ENCODE measurements at regions not wholly inside any gene's neighbourhood (a gene's known extent, or its start where the extent isn't known, plus 50 kb on each side); places are given as distances from the start of the nearest gene placed in this dataset.

DNA sequence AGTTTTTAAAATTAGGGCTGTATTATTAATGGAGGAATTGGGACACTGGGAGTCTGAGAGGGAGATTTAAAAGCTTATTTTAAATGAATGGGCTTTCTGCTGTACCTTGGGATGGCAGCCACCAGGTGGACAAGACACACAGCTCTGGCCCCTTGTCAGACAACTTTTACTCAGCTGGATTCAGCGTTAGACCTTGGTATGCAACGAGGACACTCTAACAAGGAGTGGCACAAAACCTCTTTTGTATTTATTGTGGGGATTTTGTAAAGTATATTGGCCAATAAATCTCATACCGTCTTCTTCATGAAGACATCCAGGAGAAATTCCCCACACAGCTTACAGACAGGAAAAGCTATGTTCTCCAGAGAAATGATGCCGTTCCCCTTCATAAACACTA lies 105.7 kb downstream of the LCA5 start:
- no peak overlapping the region for H3K27ac Mint-ChIP-seq
- peak; percentile 85 for ATAC-seq

DNA sequence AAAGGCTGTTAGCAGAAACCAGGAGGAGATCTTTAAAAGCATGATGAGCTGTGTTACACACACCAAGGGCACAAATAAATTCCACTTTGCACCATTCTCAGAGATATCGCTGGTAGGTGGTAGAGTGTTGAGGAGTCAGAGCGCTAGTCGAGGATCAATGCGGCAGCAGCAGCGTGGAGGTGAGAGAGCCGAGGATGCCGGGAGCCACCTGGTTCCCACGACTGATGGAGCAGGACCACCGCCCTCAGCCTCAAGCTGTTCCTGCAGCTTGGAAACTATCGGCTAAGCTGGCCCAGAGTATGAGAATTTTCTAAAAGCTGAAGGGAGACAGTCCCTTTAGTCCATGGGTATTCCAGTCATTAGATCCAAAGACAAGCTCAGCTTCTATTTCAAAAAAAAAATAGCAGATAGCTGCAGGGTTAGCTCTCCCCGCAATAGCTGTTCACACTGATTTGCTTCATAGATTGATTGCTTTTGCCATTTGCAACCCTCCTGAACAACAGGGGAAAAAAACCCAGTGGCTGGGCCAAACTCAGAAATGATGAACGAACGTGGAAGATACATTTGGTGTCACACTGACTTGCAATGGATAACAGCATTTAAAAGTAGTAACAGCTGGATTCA lies 106.2 kb downstream of the LCA5 start:
- no peak overlapping the region for H3K4me3 Mint-ChIP-seq
- ATAC-seq = peak; percentile 65
- ChIA-PET CTCF (interaction anchor here (0.6 to 2.0 kb wide), 29 partner anchors 15 to 621 kb away, joined by 3 to 15 read pairs (median 4); partner anchors contain the start of genes LCA5 and SH3BGRL2), POLR2A (no interaction called here)
- H3K27me3 Mint-ChIP-seq (ENCODE audit: low read depth) = peaks cover 28% of the 10 kb centered on the region
- no peak overlapping the region for H3K27ac Mint-ChIP-seq
- H3K9me3 Mint-ChIP-seq = no peaks in the 10 kb centered on the region
- peak; percentile 39 for DNase-seq (ENCODE audit: low spot score)
- H3K36me3 Mint-ChIP-seq = no peaks in the 10 kb centered on the region
- H3K4me1 Mint-ChIP-seq = peaks cover 18% of the 10 kb centered on the region
- TF ChIP-seq TP53 (CRISPR knock-in tag; IDR thresholded peaks at IDR 0.05) (no peak), TCF7 (CRISPR knock-in tag; IDR thresholded peaks at IDR 0.05; ENCODE audit: low read depth) (no peak), FOXJ3 (CRISPR knock-in tag; IDR thresholded peaks at IDR 0.05; ENCODE audit: borderline replicate concordance) (no peak), EMX1 (CRISPR knock-in tag; IDR thresholded peaks at IDR 0.05) (no peak), SMAD3 (CRISPR knock-in tag; IDR thresholded peaks at IDR 0.05; ENCODE audit: borderline replicate concordance) (no peak), NR2C2 (CRISPR knock-in tag; IDR thresholded peaks at IDR 0.05) (no peak)
- TF ChIP-seq, protein P1, sequence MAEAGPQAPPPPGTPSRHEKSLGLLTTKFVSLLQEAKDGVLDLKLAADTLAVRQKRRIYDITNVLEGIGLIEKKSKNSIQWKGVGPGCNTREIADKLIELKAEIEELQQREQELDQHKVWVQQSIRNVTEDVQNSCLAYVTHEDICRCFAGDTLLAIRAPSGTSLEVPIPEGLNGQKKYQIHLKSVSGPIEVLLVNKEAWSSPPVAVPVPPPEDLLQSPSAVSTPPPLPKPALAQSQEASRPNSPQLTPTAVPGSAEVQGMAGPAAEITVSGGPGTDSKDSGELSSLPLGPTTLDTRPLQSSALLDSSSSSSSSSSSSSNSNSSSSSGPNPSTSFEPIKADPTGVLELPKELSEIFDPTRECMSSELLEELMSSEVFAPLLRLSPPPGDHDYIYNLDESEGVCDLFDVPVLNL (CRISPR knock-in tag; IDR thresholded peaks at IDR 0.05; ENCODE audit: borderline replicate concordance, low read depth) = no peak
- TF ChIP-seq, protein P2, sequence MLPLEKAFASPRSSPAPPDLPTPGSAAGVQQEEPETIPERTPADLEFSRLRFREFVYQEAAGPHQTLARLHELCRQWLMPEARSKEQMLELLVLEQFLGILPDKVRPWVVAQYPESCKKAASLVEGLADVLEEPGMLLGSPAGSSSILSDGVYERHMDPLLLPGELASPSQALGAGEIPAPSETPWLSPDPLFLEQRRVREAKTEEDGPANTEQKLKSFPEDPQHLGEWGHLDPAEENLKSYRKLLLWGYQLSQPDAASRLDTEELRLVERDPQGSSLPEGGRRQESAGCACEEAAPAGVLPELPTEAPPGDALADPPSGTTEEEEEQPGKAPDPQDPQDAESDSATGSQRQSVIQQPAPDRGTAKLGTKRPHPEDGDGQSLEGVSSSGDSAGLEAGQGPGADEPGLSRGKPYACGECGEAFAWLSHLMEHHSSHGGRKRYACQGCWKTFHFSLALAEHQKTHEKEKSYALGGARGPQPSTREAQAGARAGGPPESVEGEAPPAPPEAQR (CRISPR knock-in tag; IDR thresholded peaks at IDR 0.05) = no peak
- TF ChIP-seq, protein P3, sequence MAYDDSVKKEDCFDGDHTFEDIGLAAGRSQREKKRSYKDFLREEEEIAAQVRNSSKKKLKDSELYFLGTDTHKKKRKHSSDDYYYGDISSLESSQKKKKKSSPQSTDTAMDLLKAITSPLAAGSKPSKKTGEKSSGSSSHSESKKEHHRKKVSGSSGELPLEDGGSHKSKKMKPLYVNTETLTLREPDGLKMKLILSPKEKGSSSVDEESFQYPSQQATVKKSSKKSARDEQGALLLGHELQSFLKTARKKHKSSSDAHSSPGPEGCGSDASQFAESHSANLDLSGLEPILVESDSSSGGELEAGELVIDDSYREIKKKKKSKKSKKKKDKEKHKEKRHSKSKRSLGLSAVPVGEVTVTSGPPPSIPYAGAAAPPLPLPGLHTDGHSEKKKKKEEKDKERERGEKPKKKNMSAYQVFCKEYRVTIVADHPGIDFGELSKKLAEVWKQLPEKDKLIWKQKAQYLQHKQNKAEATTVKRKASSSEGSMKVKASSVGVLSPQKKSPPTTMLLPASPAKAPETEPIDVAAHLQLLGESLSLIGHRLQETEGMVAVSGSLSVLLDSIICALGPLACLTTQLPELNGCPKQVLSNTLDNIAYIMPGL (CRISPR knock-in tag; IDR thresholded peaks at IDR 0.05) = no peak
- TF ChIP-seq, protein P4, sequence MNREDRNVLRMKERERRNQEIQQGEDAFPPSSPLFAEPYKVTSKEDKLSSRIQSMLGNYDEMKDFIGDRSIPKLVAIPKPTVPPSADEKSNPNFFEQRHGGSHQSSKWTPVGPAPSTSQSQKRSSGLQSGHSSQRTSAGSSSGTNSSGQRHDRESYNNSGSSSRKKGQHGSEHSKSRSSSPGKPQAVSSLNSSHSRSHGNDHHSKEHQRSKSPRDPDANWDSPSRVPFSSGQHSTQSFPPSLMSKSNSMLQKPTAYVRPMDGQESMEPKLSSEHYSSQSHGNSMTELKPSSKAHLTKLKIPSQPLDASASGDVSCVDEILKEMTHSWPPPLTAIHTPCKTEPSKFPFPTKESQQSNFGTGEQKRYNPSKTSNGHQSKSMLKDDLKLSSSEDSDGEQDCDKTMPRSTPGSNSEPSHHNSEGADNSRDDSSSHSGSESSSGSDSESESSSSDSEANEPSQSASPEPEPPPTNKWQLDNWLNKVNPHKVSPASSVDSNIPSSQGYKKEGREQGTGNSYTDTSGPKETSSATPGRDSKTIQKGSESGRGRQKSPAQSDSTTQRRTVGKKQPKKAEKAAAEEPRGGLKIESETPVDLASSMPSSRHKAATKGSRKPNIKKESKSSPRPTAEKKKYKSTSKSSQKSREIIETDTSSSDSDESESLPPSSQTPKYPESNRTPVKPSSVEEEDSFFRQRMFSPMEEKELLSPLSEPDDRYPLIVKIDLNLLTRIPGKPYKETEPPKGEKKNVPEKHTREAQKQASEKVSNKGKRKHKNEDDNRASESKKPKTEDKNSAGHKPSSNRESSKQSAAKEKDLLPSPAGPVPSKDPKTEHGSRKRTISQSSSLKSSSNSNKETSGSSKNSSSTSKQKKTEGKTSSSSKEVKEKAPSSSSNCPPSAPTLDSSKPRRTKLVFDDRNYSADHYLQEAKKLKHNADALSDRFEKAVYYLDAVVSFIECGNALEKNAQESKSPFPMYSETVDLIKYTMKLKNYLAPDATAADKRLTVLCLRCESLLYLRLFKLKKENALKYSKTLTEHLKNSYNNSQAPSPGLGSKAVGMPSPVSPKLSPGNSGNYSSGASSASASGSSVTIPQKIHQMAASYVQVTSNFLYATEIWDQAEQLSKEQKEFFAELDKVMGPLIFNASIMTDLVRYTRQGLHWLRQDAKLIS (CRISPR knock-in tag; IDR thresholded peaks at IDR 0.05; ENCODE audit: borderline replicate concordance) = no peak

More for the DNA sequence above, 105.7 kb downstream of the LCA5 start:
- Mint-ChIP-seq H3K4me1 (peaks cover 18% of the 10 kb centered on the region), H3K9me3 (no peaks in the 10 kb centered on the region), H3K27me3 (ENCODE audit: low read depth) (peaks cover 24% of the 10 kb centered on the region), H3K4me3 (no peak overlapping the region), H3K36me3 (no peaks in the 10 kb centered on the region)
- peak; percentile 34 for DNase-seq (ENCODE audit: low spot score)
- POLR2A ChIA-PET = no interaction called here
- CTCF ChIA-PET = interaction anchor here (0.6 to 2.0 kb wide), 29 partner anchors 15 to 621 kb away, joined by 3 to 15 read pairs (median 4); partner anchors contain the start of genes LCA5 and SH3BGRL2
- TF ChIP-seq FOXP1 (CRISPR knock-in tag; IDR thresholded peaks at IDR 0.05; ENCODE audit: borderline replicate concordance) (no peak), ATF1 (CRISPR knock-in tag; IDR thresholded peaks at IDR 0.05) (no peak), FOXK1 (CRISPR knock-in tag; IDR thresholded peaks at IDR 0.05) (no peak), ARID4B (CRISPR knock-in tag; IDR thresholded peaks at IDR 0.05; ENCODE audit: borderline replicate concordance) (no peak), HMGA2 (CRISPR knock-in tag; IDR thresholded peaks at IDR 0.05) (no peak)
- TF ChIP-seq, protein P3 (CRISPR knock-in tag; IDR thresholded peaks at IDR 0.05) = no peak
